SU-DHL-6 (cell line): ENCODE measurements at regions not wholly inside any gene's neighbourhood (a gene's known extent, or its start where the extent isn't known, plus 50 kb on each side); places are given as distances from the start of the nearest gene placed in this dataset.

Experiments
- H2AFZ ChIP-seq: fragments of 200-600 bp; sonication (generic); 2 replicates; pipeline ENCODE4 v1.6.1; 2014; ENCODE audit warnings: low read depth, mild to moderate bottlenecking, moderate library complexity, mixed read lengths, antibody characterized with exemption, low read length; ENCODE audit not compliant: severe bottlenecking
- H3F3A ChIP-seq: fragments of 200-600 bp; shearing (Covaris generic); 2 replicates; pipeline ENCODE4 v1.6.0; 2016; ENCODE audit warnings: antibody characterized with exemption, mild to moderate bottlenecking; ENCODE audit not compliant: insufficient read depth
- H3K27ac ChIP-seq: fragments of 200-600 bp; sonication (generic); 2 replicates; pipeline ENCODE4 v1.5.1; 2016; ENCODE audit warnings: low read depth, mild to moderate bottlenecking, low read length, moderate library complexity, mixed read lengths
- H3K27me3 ChIP-seq: fragments of 200-600 bp; sonication (generic), shearing (Covaris generic); 2 replicates; pipeline ENCODE4 v1.6.0; 2014; ENCODE audit warnings: mild to moderate bottlenecking, low read length
- H3K36me3 ChIP-seq: fragments of 200-600 bp; sonication (generic); 2 replicates; pipeline ENCODE4 v1.6.1; 2014; ENCODE audit warnings: mild to moderate bottlenecking, low read length, mixed read lengths
- H3K4me2 ChIP-seq: fragments of 300-600, 200-600 bp; shearing (Covaris generic), sonication (generic); 2 replicates; pipeline ENCODE4 v1.6.0; 2014; ENCODE audit warnings: low read length, low read depth, mild to moderate bottlenecking; ENCODE audit not compliant: poor library complexity, severe bottlenecking
- H3K4me3 ChIP-seq: fragments of 200-600 bp; sonication (generic); 2 replicates; pipeline ENCODE4 v1.5.1; 2014; ENCODE audit warnings: antibody characterized with exemption, low read length, mild to moderate bottlenecking, mixed read lengths; ENCODE audit not compliant: insufficient read depth, poor library complexity, severe bottlenecking
- H3K79me2 ChIP-seq: fragments of 200-600 bp; sonication (generic); 2 replicates; pipeline ENCODE4 v1.6.1; 2014; ENCODE audit warnings: mild to moderate bottlenecking, low read length, moderate library complexity; ENCODE audit not compliant: insufficient read depth
- H3K9ac ChIP-seq: fragments of 200-600 bp; sonication (generic); 2 replicates; pipeline ENCODE4 v1.7.0; 2014; ENCODE audit warnings: mild to moderate bottlenecking, low read length
- H3K9me2 ChIP-seq: fragments of 200-600 bp; sonication (generic); replicated peaks from 2 replicates; pipeline ENCODE4 v1.6.1; 2014; ENCODE audit warnings: low read length; ENCODE audit not compliant: insufficient read depth
- H3K9me3 ChIP-seq: fragments of 200-600 bp; sonication (generic); 2 replicates; pipeline ENCODE4 v1.6.1; 2014; ENCODE audit warnings: low read length, mixed read lengths; ENCODE audit not compliant: insufficient read depth
- H4K20me1 ChIP-seq: fragments of 200-600 bp; sonication (generic); 2 replicates; pipeline ENCODE4 v1.6.1; 2014; ENCODE audit warnings: low read depth, mild to moderate bottlenecking, antibody characterized with exemption, low read length, moderate library complexity, mixed read lengths
- CTCF ChIP-seq: fragments of 200-600 bp; sonication (generic); IDR thresholded peaks from one replicate; pipeline ENCODE4 v1.5.1; 2017; ENCODE audit warnings: antibody characterized with exemption, mild to moderate bottlenecking, low read length, moderate library complexity; ENCODE audit not compliant: insufficient read depth, poor library complexity, severe bottlenecking
- EZH2phosphoT487 ChIP-seq: fragments of 200-600 bp; sonication (generic), shearing (Covaris generic); conservative IDR thresholded peaks from 2 replicates; pipeline ENCODE4 v1.6.1; 2018; ENCODE audit warnings: mild to moderate bottlenecking, antibody characterized with exemption, low read length, moderate library complexity, mixed read lengths

GRCh38 chr7:155183655-155184054, 113.5 kb downstream of the HTR5A start:
- Histone ChIP-seq H3K36me3 (no peaks in the 10 kb centered on the region), H3F3A (no peaks in the 10 kb centered on the region), H3K27ac (no peak overlapping the region), H3K9me3 (peaks cover 25% of the 10 kb centered on the region), H3K27me3 (no peaks in the 10 kb centered on the region), H3K79me2 (no peaks in the 10 kb centered on the region), H4K20me1 (no peaks in the 10 kb centered on the region), H3K9me2 (no peaks in the 10 kb centered on the region), H3K4me2 (no peak overlapping the region), H3K4me3 (no peak overlapping the region), H2AFZ (no peak overlapping the region), H3K9ac (no peak overlapping the region)
- no peak for TF ChIP-seq EZH2phosphoT487
- TF ChIP-seq CTCF, result no peak

- Histone ChIP-seq H3K4me2 (no peak overlapping the region), H4K20me1 (no peaks in the 10 kb centered on the region), H3K9ac (no peak overlapping the region), H3K9me2 (no peaks in the 10 kb centered on the region), H3K4me3 (no peak overlapping the region), H3K27me3 (no peaks in the 10 kb centered on the region), H2AFZ (no peak overlapping the region), H3K27ac (no peak overlapping the region), H3K9me3 (peaks cover 25% of the 10 kb centered on the region), H3F3A (no peaks in the 10 kb centered on the region), H3K36me3 (no peaks in the 10 kb centered on the region), H3K79me2 (no peaks in the 10 kb centered on the region)
- TF ChIP-seq EZH2phosphoT487 (no peak), CTCF (no peak)
Measured at GRCh38 chr7:155184923-155185322, 112.8 kb upstream of the INSIG1 start.

GRCh38 chr7:155187061-155187785, 110.5 kb upstream of the INSIG1 start:
- H3K27ac ChIP-seq, result no peak overlapping the region
- no peaks in the 10 kb centered on the region for H3K36me3 ChIP-seq
- H3K9me3 ChIP-seq, result peaks cover 25% of the 10 kb centered on the region
- no peaks in the 10 kb centered on the region for H3K27me3 ChIP-seq
- H3K9me2 ChIP-seq, result no peaks in the 10 kb centered on the region
- no peaks in the 10 kb centered on the region for H3K79me2 ChIP-seq
- H3K4me3 ChIP-seq, result no peak overlapping the region
- H3K4me2 ChIP-seq, result no peak overlapping the region
- no peaks in the 10 kb centered on the region for H3F3A ChIP-seq
- no peak overlapping the region for H2AFZ ChIP-seq
- TF ChIP-seq EZH2phosphoT487 (no peak), CTCF (no peak)
- H3K9ac ChIP-seq, result no peak overlapping the region
- H4K20me1 ChIP-seq, result no peaks in the 10 kb centered on the region
